GM12874 (cell line): ENCODE measurements at regions not wholly inside any gene's neighbourhood (a gene's known extent, or its start where the extent isn't known, plus 50 kb on each side); places are given as distances from the start of the nearest gene placed in this dataset.

Source experiments
- TF ChIP-seq, protein P1 (sequence below): IDR thresholded peaks from 2 replicates; pipeline ENCODE4 v1.5.1; 2011; ENCODE audit warnings: low read depth, mild to moderate bottlenecking, control low read depth, low read length, moderate library complexity; ENCODE audit not compliant: insufficient read depth

DNA sequence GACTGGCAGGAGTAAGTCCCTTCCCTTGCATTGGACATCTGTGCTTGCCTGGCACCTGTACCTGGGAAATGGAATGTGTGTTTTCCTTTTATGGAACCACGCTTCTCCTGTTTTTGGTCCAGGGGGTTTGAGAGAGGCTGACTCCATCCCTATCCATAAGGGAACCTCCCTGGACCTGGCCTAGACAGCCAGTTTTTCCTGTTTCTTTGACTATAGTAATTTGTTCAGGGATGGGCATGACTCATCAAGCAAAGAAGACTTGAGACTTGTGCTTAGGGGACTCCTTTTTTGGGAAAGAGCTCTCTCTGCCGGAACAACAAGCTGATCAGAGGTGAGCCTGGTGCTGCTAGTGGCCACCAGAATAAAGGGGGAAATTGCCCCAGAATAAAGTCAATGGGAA, 393.8 kb downstream of the CDH26 start:
- TF ChIP-seq, protein P1, sequence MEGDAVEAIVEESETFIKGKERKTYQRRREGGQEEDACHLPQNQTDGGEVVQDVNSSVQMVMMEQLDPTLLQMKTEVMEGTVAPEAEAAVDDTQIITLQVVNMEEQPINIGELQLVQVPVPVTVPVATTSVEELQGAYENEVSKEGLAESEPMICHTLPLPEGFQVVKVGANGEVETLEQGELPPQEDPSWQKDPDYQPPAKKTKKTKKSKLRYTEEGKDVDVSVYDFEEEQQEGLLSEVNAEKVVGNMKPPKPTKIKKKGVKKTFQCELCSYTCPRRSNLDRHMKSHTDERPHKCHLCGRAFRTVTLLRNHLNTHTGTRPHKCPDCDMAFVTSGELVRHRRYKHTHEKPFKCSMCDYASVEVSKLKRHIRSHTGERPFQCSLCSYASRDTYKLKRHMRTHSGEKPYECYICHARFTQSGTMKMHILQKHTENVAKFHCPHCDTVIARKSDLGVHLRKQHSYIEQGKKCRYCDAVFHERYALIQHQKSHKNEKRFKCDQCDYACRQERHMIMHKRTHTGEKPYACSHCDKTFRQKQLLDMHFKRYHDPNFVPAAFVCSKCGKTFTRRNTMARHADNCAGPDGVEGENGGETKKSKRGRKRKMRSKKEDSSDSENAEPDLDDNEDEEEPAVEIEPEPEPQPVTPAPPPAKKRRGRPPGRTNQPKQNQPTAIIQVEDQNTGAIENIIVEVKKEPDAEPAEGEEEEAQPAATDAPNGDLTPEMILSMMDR = no peak

DNA sequence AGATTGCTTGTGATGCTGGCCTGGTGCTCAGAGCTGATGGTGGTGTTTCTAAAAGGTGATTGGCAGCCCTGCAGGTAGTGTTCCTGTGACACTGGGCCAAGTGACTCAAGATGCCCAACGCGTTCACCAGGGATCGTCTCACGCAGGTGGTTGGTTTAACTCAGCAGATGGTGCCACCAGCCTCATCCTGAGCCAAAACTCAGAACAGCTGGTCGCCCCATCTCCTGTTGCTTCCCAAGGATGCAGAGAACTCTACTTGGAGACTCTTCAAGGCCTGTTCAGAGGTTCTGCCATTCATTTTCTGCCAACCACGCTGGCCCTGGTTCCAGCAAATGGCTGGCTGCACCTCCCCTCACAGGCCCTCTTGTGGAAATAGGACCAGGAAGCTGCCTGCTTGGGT, 394.4 kb downstream of the CDH26 start:
- TF ChIP-seq, protein P1 = no peak

DNA sequence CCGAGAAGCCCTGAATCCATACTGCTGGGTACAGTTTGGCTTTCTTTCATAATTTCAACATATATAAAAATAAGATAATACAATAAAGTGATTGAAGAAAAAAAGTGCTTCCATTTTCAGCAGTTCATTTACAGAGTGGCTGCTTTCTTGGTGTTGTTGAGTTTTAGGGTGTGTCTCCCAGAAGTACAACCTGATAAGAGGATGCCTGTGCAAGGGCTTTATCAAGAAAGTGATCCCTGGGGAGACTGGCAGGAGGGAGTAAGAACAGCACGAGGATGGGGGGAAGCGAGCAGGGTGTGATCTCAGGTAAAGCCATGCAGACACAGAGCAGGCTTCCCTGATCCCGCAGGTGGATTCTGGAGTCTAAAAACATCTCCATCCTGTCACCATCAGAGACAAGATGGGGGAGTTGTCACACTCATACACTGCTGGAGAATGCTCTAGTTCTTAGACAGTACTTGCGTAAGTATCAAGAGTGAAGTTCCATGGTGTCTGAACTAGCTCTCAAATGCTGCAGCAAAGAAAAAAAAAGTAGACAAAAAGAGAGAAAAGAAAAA, 395.9 kb downstream of the CDH26 start:
- TF ChIP-seq, protein P1 = no peak

DNA sequence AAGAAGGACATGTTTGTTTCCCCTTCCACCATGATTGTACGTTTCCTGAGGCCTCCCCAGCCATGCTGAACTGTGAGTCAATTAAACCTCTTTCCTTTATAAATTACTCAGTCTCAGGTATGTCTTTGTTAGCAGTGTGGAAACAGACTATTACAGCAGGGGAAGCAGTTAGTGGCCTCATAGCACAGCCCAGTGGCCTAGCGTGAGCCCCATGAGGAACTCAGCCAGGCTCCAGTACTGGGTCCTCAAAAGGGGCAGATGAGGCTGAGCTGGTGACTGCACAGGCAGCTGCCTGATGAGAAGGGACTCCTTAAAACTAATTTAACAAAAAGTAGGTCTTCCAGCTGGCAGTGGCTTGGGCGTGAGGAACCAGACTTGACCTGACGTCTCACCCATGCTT, 399.9 kb downstream of the CDH26 start:
- TF ChIP-seq, protein P1 = no peak

DNA sequence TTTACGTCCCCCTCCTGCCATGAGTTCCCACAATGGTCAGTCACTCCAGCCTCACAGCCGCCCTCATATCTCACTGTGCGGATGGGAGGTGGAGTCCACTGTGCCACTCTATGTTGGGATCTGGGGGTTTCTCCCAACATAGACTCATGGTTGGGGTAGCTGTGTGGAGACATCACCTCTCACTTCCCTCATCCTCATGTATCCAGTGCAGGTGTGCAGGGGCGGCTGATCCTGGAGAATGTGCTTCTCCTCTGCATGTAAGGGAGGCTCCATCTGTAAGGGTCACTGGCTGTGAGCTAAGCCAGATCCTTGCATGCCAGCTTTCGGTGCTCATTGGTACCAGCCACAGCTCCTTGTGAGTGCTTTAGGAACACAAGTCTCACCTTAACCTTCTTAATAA, 400.8 kb downstream of the CDH26 start:
- TF ChIP-seq, protein P1 = no peak

DNA sequence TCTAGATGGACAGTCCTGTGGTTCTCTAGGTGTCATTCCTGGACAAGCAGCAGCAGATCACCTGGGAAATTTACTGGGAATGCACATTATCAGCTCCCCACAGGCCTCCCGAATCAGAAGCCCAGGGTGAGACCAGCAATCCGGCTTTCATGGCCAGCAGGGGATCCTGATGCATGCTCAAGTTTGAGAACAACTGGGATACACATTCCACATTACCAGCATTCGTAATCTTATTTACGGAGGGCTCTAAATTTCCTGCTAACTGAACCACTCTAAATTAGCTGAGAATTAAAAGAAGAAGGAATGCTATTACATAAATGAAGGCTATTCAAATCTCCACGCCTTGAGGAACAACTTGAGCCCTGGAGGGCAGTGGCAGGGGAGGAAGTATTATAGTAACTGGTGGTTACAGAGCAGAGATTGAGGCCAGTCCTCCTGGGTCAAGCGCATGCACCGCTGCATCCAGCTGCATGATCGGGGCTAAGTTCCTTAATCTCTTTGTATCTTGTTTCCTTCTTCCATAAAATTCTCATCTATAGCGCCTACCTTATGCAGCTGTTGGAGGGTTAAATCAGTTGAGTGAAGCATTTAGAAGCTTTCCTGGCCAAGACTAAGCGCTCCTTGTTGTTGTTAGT, 403.7 kb downstream of the CDH26 start:
- TF ChIP-seq, protein P1 = no peak

DNA sequence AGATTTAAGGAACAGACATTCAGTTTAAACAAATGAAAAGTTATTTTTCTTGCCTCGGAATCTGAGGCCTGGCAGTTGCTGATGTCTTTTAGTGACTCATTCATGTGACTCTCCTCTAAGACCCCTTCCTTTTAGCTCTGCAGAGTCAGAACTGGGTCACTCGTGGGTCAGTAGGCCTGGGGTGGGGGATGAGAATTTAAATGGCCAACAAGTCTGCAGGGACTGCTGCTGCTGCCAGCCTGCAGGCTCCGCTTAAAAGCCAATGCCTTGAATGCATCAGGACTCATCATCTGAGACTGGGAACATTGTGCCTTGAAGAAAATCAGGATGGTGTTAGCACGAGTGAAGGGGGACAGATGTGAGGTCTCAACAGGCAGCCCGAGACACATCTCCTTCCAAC, 404.3 kb downstream of the CDH26 start:
- TF ChIP-seq, protein P1 = no peak

DNA sequence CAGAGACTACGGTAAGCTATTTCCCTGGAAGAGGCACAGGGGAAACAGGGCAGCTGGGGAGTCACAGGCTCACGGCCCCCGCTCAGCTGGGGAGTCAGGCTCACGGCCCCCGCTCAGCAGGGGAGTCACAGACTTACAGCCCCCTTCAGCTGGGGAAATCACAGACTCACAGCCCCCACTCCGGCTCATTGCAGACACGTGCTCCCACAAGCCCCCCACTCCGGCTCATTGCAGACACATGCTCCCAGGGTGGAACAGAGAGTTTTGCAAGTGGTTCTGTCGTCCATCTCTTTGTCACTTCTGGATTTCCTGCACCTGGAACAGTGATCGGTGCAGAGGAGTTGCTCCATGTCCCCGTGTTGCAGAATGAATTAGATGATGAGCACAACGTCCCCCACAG, 405.5 kb downstream of the CDH26 start:
- TF ChIP-seq, protein P1 = no peak
